RKO (cell line): ENCODE measurements at regions not wholly inside any gene's neighbourhood (a gene's known extent, or its start where the extent isn't known, plus 50 kb on each side); places are given as distances from the start of the nearest gene placed in this dataset.

Source experiments
- DNase-seq: peaks from one replicate; pipeline ENCODE4 v3.0.0-alpha.2; 2016; ENCODE audit warnings: low spot score

DNA sequence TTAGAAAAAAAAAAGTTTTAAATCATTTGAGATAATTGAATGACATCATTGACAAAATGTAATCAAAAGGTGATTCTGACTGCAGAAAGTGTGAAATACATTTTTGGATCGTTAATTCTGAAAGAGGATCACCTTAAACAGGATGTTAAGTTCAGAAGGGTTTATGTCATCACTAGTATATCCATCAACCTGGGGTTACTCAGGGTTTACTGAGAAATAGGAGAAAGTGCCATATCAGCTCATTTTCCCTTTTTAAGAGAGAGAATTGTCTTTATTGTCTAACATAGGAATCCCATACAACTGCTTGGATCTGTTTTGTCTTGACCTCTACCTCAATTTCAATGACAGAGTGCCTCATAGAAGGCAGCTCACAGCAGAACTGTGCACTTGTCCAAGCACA lies 466.1 kb upstream of the LINC00305 start:
- no peak for DNase-seq

DNA sequence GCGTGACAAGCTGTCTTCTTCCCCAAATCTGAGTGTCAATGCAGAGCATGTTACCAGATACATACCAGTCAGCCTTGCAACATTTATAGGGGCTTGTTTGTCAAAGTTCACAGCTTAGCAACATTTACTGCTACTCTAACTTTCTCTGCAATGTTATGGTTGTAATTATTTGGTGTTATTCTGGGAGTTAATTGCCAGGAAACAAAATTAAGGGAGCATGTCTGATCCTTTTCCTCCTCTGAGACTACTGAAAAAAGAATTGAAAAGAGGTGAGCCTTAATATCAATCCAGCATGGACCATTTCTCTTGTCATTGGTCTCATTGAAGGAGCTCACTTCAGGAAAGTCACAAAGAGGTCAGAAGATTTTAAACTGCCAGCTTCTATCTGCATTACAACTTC lies 465.6 kb upstream of the LINC00305 start:
- DNase-seq: no peak

DNA sequence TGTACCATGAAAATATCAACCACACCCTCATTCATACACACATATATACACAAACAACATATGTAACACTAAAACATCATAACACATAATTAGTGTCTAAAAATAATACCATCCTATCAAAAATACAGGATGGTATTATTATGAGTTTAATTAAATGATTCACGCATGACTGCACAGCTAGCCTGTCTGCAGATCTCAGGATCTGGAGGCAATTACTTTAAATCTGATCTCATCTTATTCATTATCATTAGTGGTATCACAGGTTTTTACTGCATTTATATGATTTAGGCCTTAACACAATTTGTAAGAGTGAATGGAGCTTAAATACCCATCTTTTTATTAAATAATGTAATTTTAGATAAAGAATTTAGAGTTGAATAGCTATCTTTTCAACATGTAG lies 443.4 kb upstream of the LINC00305 start:
- DNase-seq: no peak

DNA sequence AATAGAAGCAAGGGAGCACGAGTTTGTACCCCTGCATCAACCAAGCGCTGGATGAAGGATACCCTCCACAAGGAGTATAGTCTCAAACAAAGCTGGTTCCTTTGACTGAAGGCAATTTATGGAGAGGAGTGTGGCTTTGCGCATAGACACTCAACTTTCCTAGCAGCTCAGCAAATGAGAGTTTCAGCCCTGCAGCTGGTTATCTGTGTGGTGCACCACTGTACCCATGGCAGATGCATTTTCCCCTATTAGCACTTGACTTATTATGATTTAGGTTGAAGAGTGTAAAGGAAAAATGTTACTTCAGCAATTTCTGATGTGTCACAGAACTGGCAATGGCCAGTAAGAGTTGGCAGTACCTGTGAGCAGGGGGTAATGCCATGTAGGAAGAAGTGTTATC lies 440.1 kb upstream of the LINC00305 start:
- no peak for DNase-seq

DNA sequence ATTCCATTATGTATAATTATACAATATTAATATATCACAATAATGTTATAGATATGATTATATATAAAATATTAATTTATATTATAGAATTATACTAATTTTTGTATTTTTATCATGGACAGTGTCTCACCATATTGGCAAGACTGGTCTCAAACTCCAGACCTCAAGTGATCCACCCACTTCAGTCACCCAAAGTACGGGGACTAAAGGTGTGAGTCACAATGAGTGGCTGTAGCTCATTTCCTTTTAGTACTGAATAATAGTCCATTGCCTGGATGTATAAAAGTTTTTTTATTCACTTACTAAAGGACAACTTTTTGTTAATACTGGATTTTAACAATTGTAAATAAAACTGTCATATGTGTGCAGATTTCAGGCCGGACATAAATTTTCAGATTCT lies 417.6 kb upstream of the LINC00305 start:
- DNase-seq: peak; percentile 59

DNA sequence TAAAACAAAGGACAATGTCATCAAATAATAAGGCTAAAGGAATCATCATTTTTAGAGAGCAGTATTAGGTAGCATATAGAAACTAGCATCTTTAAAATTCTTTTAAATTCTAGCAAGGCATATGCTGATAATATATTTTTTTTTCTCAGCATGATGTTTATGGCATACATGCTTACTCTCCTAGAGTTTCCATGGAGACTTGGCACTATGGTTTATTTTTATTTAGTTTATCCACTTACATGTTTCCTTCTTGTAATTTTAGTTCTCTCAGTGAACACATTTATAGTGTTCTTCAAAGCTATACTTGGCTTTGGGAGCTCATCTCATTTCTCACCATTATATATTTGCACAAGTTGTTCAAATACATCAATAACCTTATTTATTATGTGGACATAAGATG lies 413.8 kb upstream of the LINC00305 start:
- no peak for DNase-seq

DNA sequence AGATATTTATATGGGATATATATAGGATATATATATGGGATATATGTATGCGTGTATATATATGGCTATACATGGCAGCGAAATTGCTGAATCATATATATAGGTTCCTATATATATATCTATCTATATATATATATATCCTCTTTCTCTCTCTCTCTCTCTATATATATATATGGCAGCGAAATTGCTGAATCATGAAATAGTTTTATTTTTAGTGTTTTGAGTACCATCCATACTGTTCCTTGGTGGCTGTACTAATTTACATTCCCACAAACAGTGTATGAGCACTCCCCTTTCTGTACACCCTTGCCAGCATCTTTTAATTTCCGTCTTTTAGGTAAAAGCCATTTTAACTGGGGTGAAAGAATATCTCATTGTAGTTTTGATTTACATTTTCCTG lies 397.6 kb upstream of the LINC00305 start:
- DNase-seq: no peak

DNA sequence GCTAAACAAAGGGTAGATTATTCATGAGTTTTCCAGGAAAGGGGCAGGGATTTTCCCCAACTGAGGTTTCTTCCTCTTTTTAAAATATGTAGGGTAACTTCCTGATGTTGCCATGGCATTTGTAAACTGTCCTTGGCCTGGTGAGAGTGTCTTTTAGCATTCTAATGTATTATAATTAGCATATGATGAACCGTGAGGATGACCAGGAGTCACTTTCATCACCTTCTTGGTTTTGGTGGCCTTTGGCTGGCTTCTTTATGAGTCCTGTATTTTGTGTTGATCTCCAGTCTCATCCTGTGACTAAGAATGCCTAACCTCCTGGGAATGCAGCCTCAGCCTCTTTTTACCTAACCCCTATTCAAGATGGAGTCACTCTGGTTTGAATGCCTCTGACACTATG lies 391.0 kb upstream of the LINC00305 start:
- peak; percentile 22 for DNase-seq

DNA sequence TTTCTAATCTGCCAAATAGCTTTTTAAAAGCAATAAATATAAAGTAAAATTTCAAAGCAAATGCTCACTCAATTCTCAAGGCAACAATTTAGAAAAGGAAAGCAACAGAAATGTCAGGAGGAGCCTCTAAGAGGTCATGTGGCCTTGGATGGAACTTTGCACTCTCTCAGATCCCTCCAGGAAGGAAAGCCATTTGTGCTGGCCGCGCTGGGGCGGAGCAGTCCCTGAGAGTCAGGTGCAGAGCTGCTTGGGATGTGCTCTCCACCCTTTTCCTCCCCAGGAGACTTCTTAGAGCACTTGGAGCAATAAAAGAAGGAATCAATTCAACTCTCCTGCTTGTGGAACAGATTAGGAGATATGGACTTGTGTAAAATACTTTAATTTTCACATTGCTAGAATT lies 379.8 kb upstream of the LINC00305 start:
- no peak for DNase-seq

DNA sequence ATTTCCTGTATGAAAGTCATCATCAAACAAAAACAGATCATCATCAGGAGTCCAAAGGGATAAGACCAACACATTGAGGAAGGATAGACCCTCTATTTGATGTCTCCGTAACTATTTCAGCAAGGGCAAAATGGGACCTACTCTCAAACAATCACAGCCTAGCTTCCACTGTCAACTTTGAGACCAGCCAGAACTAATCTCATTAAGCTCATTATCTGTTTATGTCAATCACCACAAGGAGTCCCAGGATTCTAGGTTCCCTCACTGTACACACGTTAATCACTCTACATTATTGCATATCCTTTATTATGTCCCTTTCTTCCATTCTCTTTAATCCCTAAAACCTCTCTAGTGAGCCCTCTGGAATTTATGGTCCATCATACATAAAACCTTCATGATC lies 370.3 kb upstream of the LINC00305 start:
- DNase-seq: no peak

DNA sequence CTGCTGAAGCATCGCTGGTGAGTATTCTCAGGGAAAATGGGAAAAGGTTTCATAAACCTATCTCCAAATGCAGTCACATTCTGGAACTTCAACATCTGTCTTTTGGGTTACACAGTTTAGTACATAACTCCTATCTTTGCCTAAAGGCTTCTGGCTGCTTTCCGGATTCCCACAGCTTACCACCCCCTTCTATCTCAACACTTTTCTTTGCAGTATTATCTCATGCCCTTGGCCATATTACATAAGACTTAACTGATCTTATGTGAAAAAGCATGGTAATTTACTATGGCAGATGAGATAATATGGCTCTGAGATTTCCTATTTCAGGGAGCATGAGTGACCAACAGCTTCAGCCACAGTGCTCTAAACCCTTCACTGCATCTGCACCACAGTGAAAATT lies 369.3 kb upstream of the LINC00305 start:
- no peak for DNase-seq

DNA sequence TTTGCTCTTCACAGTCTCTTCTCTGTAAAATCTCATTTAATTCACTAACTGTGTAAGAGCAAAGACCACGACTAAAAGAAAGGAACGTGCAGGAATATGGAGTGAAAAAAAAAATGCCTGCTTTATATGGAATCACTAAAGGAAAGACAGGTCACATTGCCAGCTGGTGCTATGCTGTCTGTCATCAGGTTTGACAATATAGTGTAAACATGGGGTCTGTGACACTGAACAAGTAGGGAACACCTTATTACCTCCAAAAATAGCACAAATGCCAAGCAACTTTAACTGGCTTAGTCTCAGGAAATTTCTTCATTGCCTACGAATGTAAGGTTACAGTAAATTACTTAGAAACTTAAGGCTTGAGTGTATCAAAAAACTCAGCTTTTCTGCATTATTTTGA lies 364.5 kb upstream of the LINC00305 start:
- DNase-seq: no peak

DNA sequence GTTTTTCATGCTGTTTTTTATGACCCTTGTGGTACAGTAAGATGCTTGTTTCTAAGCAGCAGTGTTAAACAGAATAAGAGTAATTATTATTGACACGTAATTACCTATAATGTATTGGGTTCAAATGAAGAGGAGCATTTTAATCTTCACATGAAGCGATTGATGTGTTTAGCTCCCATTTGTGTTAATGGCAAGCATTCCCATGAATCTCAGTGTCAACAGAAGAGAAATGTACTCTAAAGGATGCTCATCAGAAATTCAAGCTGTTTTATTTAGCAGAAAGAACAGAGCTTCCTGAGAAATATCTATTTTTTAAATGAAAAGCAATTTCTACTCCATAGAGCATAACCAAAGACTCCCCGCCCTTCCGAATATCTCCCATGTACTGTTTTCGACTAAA lies 341.3 kb upstream of the LINC00305 start:
- no peak for DNase-seq

DNA sequence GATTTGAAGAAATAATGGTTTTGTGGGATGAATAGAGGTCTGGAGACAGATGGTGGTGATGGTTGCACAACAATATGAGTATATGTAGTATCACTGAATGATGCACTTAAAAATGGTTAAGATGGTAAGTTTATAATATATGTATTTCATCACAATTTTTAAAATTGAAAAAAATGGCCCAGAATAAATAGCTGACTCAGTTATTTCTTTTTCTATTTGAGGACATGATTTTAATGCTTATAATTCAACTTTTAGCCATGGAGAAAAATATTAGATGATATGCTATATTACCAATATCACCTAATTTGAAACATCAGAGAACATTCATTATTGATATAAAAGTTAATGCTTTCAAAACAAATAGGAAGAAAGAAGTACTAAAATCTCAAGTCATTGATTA lies 339.8 kb upstream of the LINC00305 start:
- DNase-seq: no peak

DNA sequence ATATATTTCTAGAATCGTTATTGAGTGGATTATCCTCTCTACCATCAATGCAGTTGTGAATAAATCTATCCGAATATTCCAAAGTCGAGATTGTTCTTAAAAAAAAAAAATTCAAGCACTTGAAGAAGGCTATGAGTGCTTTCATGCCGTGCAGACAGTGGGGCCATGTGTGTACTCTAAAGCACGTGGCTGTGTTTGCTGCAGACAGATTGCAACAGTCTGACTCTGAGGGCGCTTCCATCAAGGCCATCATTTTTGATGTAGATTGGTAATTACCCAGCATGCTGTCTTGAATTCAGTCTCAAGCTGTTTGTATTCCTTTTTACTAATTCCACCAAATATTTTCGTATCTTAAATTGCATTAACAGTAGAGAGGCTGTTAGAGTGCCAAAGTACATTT lies 325.9 kb upstream of the LINC00305 start:
- no peak for DNase-seq

DNA sequence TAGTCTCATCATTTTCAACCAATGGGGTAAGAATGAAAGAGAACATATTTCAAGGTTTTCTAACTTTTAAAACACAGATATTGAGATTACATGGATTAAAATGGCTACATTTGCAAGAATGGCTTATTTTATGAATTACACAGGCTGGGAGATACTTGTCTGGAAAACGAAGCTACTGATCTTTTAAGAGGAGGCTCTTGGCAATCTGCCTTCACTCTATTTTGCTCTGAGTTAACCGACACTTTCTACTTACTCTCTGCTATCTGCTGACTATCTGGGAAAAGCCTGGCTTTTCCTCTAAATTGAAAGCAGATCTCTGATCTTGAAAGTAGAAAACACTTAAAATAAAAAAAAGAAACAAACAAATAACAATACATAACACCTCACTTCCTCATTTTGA lies 325.4 kb upstream of the LINC00305 start:
- DNase-seq: no peak

DNA sequence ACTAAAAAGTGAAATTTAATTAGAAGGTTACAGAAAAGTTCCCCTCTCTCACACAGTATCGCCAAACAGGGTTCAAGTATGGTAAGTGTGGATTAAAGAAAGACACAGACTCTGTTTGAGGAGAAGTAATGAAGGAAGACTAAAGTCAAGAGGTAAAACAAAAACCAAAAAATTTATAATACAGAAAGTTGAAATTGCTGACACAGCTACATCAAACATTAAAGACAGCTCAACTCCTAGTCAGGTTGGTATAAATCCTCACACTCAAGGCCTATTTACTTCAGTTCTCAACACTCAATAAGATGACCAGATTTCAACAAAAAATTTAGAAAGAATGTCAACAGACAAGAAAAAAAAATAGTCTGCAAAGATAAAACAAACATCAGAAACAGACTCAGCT lies 300.5 kb upstream of the LINC00305 start:
- DNase-seq: no peak

DNA sequence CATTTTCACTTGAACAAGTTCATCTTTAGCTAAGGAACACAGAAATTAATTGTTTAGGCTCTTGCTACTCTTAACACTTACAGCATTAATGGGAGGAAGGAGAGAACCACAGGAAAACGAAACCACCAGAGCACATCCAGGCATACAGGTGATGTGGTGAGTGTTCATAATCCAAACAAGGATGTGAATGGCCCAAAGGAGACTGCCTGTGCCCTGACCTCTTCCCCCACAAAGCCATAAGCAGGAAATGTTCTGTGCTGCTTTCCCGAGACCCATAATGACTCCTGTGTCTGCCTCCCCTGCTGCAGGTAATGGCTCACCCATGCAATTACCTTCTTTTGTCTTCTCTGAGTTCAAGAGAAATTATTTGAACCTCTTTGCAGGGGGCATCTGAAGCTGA lies 295.9 kb upstream of the LINC00305 start:
- DNase-seq: no peak

DNA sequence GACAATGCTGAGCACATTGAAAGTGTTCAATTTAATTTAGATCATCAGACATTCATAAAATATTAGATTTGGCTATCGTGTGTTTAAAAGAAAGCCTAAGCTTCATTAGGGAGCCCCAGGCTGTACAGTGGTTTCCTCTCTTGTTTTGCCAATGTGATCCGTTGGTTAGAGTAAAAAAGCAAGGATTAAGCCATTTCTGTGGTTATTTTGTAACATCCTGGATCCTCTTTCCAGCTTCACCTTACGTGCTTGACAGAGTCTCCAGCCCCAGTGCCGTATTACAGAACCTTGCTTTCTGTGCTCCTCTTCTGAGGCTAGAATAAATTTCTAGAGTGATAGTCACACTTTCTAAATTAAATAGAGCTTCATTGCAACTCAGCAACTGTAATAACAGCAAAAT lies 289.3 kb upstream of the LINC00305 start:
- no peak for DNase-seq

DNA sequence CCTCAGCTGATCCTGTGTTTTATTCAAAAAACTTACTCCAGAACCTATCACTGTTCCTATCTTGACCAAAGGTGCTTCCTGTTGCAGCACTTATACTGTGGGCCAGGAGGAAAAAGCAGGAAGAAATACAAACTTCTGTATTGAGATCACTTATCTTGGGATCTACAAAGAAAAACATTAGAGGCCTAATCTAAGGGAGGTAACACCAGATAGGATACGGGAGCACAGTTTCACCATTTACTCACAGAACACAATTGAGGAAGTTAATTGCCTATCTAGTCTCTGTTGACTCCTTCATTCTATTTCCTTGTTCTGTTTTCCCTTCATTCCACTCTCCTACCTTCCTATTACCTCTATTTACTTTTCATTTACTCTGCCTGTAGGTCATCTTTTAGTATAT lies 287.2 kb upstream of the LINC00305 start:
- DNase-seq: no peak

DNA sequence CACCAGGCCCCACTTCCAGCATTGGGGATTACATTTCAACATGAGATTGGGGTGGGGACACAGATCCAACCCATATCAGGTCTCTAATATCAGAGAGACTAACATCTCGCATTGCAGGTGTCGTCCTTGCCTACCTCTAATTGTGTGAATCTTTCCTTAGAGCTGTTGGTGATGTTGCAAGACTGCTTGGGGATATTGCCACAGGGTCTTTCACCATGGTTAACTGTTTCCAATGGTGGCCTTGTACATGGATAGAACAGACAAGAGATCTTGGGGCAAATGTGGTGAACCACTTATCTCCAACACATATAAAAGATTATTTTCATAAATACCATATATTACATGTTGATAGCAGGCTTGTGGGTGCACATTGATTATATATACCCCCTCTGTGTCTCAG lies 270.3 kb upstream of the LINC00305 start:
- no peak for DNase-seq

DNA sequence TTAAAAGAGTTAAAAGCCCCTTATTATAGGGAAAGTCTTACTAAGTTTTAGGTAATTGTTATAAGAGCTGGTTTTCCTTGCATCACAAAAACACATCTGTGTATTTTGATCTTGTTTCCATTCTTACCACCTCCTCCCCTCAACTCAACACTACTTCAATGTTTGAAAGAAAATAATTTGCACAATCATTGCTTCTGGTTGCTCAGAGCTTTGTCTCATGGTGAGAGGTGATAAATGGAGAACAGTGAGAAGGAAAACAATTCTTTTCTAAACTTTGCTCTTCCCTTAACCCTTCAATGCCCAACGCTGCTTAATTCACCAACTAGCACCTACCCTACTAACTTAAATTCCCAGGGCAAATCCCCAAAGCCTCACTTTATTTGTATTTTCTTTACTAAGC lies 268.1 kb upstream of the LINC00305 start:
- DNase-seq: no peak

DNA sequence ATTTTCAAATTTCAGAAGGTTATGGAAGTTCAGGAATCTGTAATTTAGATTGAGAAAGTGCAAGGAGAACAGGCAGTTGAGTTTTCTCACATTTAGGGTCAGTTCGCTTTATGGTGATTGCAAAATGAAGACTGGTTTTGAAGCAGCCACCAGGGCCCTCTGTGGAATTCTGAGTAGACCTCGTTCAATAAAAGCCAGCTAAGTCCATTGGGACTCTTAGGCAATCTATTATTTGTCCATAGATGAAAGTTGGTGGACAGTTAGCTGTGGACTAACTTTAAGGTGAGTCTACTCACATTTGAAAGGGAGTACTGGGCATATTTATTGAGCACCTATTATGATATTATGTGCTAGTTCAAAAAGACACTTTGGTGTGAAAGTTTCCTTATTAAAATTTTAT lies 266.3 kb upstream of the LINC00305 start:
- no peak for DNase-seq

DNA sequence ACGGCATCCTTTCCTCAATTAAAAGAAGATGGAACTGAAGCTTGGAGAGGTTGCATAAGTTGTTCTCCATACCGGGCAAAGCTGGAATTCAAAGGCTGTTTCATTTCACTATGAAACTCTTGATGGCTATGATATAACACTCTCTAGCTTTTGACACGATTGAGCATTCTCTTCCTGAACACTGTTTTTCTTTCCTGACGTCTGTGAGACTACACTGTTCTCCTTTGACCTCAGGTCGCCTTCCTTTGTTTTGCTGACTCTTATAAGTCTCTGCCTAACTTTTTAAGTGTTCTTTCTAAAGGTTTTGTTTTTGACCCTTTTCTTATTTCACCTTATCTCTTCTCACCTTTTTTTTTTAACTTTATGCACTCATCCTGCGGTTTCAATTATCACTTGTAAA lies 261.8 kb upstream of the LINC00305 start:
- DNase-seq: no peak

DNA sequence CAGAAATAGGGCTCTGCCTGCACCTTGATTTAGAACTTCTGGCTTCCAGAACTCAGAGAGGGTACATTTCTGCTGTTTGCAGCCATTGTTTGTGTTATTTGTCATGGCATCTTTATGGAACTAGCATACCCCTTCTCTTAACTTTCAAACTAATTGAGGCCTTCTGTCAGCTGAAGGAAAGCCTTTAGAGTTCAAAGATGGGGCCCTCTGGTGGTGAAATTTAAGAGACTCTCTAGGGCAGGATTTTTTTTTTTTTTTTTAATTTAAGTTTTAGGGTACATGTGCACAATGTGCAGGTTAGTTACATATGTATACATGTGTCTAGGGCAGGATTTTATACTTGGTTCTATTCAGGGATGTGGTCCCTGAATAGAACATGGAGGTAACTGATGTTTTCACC lies 260.6 kb upstream of the LINC00305 start:
- DNase-seq: peak; percentile 47
